Vagina (tissue), 2 donors: ENCODE measurements at regions not wholly inside any gene's neighbourhood (a gene's known extent, or its start where the extent isn't known, plus 50 kb on each side); places are given as distances from the start of the nearest gene placed in this dataset.

Experiments used
- POLR2A ChIP-seq, 2 donors: fragments of 450-650 bp; IDR thresholded peaks; one replicate each; pipeline ENCODE4 v1.6.1; 2017; ENCODE audit warnings: antibody characterized with exemption in 2 of 2, mild to moderate bottlenecking in 2 of 2, moderate library complexity in 2 of 2
- POLR2AphosphoS5 ChIP-seq, 2 donors: sonication (generic); formaldehyde crosslinking; IDR thresholded peaks; one replicate each; pipeline ENCODE4 v1.9.0; 2017; ENCODE audit warnings: antibody characterized with exemption in 2 of 2, mild to moderate bottlenecking in 2 of 2, low read depth in 1 of 2; ENCODE audit not compliant: insufficient read depth in 1 of 2
- TF ChIP-seq, protein P1 (sequence below), 3 experiments: fragments of 450-650 bp in 2 of 3; fragments of 200-600 bp in 1 of 3; sonication (generic) in 1 of 3; IDR thresholded peaks; one replicate each; pipeline ENCODE4 v1.5.1; 2017 to 2019; ENCODE audit warnings: antibody characterized with exemption in 3 of 3, mild to moderate bottlenecking in 2 of 3, moderate library complexity in 2 of 3

DNA sequence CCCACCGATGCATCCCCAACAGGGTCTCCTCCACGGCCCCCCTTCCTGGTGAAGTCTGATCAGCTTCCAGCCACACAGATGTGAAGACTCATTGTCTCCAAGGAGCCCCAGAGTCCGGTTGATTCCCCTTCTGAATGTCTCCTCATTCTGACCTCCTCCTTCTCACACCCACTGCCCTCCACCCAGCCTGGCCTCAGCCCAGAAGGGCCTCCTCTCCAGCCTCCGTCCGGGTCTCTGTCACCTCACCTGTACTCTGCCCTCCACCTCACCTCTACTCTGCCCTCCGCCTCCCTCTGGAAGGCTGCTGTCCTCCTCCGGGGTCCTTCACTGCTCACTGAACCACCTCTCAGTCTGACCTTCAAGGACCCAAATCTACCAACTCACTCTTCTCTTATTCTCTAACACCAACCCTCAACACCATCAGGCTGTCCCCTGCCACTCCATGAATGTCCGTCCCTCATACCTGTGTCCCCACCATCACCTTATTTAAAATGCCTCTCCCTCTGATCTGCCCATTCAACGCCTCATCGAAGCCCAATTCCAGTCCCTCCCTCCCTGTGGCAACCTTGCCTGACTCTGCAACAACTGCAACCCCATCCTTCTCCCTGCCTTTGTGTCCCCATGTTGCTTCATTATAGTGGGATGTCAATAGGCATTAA, 201.2 kb downstream of the TOMM20 start:
- TF ChIP-seq, protein P1, sequence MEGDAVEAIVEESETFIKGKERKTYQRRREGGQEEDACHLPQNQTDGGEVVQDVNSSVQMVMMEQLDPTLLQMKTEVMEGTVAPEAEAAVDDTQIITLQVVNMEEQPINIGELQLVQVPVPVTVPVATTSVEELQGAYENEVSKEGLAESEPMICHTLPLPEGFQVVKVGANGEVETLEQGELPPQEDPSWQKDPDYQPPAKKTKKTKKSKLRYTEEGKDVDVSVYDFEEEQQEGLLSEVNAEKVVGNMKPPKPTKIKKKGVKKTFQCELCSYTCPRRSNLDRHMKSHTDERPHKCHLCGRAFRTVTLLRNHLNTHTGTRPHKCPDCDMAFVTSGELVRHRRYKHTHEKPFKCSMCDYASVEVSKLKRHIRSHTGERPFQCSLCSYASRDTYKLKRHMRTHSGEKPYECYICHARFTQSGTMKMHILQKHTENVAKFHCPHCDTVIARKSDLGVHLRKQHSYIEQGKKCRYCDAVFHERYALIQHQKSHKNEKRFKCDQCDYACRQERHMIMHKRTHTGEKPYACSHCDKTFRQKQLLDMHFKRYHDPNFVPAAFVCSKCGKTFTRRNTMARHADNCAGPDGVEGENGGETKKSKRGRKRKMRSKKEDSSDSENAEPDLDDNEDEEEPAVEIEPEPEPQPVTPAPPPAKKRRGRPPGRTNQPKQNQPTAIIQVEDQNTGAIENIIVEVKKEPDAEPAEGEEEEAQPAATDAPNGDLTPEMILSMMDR (IDR thresholded peaks at IDR 0.05), result no peak
- TF ChIP-seq POLR2A (IDR thresholded peaks at IDR 0.05), result no peak
- no peak for TF ChIP-seq POLR2AphosphoS5 (IDR thresholded peaks at IDR 0.05; ENCODE audit: insufficient read depth in 1 of 2, low read depth in 1 of 2)
